HG03558 (cell line): ENCODE measurements at regions not wholly inside any gene's neighbourhood (a gene's known extent, or its start where the extent isn't known, plus 50 kb on each side); places are given as distances from the start of the nearest gene placed in this dataset.
"Not testable (repeated sequence)": the region's sequence is repeated elsewhere in the genome, so short reads cannot be mapped to it uniquely, and the experiment has no call there.

Source experiments
- ATAC-seq: cut with Tn5 transposase; IDR thresholded peaks from one replicate; pipeline ENCODE4 v1.9.1; 2021; ENCODE audit warnings: moderate number of reproducible peaks; ENCODE audit not compliant: unreplicated experiment; ENCODE audit errors: extremely low read depth

DNA sequence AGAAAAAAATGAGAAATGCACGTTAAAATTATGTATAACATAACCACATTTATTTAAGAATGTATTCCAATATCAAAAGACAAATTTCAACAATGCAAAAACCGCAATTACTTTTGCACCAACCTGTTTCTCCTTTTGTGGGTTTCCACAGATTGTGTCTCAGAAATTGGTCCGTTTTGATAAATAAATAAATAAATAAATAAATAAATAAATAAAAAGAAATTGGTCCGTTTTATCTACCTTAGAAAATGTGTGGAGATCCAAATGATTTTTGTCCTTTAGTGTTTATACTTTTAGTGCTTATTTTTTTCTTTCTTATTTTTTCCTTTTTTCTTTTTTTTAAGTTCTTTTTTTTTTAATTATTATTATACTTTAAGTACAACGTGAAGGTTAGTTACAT lies 1682.2 kb upstream of the TMEFF2 start:
- no peak for ATAC-seq

DNA sequence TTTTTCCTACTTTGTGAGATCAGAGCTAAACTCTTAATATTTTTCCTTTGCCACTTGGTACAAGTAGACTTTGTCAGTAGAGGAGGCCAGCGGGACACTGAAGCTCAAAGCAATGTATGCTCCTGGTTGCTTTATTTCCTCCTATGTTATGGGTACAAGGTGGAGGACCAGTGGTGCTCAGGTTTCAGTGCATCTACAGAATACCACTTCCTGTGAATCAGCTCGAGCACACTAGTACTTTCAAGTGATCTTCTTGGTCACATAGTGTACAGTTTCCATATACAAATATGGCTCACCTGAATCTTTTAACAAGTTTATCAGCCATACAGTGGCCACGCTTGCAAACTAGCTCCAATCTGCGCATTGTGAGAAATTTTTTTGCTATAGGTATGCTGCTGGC lies 1674.8 kb upstream of the TMEFF2 start:
- no peak for ATAC-seq

DNA sequence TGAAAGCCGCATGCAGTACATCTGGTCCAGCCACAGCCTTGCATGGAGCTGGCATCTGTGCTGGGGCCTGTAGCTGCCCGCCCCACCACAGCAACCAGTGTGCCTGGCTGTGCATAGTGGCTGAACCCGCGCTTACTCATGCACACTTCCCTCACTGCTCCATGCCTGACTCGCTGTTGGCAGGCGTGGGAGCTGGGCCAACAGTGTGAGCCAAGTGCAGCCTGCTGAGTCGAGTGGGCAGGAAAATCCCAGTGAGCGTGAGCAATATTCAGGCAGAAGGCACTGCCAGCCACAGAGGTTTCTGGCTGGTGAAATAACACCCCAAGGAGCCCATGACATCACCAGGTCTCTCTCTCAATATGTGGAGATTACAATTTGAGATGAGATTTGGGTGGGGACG lies 1674.1 kb upstream of the TMEFF2 start:
- no peak for ATAC-seq

DNA sequence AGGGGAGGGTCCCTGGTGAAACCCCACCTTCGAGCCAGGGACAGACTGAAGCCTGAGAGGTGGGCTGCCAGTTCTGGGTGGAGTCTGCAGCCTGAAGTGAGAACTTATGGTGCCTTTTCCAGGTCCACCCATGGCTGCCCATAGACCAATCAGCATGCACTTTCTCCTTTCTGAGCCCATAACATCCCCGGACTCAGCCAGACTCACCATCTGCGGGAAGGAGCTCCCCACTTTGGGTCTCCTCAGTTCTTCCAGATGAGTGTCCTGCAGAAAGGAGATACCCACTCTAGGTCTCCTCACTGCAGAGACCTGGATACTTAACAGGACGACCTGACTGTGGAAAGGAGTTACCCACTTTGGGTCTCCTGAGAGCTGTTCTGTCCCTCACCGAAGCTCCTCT lies 1673.4 kb upstream of the TMEFF2 start:
- ATAC-seq: no peak

DNA sequence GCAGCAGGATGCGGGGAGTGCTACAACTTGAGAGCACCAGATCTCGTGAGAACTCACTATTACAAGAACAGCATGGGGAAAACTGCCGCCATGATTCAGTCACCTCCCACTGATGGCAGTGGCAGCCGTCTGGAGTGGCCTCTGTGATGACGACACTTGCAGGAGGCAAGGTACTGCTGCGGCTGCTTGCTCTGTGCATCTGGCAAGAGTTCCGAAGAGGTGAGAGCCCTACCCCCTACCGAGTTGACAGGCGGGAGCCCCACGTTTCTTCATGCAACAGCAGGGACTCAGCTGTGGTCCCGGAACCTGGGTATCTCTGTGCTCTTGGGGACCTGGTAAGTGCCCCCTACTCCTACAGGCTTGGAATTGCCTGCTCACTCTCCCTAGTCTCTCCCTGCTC lies 1672.7 kb upstream of the TMEFF2 start:
- ATAC-seq: no peak

DNA sequence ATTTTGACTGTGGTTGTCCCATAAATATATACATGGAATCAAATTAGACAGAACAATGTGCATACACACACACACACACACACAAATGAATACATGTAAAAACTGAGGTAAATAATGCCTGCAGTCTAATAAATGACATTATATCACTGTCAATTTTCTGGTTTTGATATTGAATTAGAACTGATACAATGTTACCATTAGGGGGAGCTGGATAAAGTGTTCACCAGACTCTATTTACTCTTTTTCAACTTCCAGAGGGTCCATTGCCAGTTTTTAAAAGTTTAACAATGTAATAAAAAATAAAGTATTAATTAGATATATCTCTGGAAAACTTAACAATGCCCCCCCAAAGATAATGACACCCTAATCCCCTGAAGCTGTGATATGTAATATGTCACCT lies 1666.8 kb upstream of the TMEFF2 start:
- no peak for ATAC-seq

DNA sequence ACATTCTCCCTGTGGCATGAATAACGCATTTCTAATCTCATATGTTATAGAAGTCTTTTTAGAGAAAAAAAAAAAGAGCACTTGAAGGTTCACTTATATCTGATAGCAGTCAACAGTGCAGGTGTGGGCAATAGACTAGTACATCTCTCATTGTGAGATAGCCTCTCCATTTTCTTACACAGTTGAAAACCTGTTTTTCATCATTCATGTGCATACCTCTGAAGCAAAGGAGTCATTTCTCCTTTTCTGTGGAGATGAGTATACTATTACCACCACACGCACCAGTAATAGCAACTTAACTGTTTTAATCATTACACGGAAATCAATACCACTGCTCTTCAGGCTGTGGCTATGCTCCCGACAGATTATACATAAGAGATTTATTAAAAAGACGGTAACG lies 1653.3 kb upstream of the TMEFF2 start:
- no peak for ATAC-seq

DNA sequence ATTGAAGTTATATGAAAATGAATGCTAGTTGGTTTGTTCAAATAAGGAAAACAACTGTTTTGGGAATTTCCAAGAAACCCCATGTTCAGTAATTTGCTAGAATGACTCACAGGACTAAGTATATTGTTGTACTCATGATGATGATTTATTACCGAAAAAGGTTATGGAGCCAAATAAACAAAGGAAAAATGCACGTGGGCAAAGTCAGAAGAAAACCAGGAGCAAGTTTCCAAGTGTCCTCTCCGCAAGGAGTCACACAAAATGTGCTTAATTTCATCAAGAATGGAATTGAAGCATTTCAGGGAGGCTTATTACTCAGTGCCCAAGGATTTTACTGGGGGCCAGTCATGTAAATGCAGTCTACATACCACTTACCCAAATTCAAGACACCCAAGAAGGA lies 1652.4 kb upstream of the TMEFF2 start:
- ATAC-seq: no peak

DNA sequence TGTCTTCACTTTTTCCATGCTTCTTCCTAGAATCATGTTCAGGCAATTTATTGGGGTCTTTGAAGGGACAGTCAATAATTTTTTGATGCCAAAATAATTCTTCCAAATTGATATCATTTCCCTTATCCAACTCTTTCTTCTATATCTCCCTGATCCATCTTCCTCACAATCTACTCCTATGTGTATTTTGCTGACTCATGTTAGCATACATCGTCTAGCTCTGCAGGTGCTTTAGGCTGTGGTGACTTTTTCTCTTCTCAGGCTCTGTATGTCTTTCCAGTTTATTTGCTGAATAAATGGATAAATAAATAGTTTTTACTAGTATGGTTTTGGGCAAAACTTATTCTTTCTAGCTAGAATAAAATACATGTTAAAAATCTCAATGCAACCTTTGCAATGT lies 1650.9 kb upstream of the TMEFF2 start:
- ATAC-seq: no peak

DNA sequence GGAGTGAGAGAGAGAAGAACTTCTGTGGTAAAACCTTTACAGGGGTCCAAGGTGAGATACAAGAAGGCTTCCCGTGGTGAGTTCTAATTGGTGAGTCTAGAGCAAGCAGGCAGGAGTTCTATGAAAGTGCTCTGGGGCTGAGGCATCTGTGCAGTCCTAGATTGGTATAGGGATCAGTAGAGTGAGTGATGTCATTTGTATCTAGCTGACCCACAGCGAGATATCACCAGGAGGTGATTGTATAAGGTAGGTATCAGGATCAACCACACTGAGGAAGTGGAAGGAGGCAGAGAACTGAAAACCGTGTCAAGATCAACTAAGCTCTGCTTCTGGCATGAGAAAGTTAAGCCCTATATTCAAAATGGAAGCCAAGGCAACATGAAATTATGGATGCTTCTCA lies 1648.9 kb upstream of the TMEFF2 start:
- ATAC-seq: no peak

DNA sequence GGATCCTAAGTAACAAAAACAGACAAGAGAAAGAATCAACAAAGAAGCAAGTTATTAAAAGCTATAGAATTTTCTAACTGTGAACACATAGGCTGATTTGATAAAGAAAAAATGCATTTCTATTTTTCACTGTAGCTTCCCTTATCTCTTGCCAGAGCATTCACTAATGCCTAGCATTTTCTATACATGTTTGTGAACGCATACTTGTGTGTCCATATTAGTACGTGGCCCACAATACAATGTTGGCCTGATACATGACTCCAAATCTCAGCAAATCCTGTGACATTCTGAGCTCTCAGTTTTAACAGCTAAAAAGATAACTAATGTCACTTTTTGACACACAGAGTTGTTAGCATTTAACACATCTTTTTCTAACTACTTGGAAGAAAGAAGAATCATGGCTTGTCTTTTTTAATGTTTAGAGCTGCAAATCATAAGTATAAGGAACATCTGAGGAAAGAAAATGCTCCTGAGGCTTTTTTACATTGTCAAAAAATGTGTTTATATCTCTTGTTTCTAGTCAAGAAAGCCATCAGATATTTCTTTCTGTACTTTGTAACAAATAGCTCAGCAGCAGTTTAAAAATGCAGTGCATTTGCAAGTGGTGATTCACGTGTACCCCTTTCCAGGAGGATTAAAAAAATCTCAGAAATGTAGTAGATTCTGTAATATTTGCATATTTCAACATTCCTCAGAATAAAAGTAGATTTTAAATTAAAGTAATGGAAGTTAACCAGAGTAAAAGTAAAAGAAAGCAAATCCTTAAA lies 1646.8 kb upstream of the TMEFF2 start:
- no peak for ATAC-seq

DNA sequence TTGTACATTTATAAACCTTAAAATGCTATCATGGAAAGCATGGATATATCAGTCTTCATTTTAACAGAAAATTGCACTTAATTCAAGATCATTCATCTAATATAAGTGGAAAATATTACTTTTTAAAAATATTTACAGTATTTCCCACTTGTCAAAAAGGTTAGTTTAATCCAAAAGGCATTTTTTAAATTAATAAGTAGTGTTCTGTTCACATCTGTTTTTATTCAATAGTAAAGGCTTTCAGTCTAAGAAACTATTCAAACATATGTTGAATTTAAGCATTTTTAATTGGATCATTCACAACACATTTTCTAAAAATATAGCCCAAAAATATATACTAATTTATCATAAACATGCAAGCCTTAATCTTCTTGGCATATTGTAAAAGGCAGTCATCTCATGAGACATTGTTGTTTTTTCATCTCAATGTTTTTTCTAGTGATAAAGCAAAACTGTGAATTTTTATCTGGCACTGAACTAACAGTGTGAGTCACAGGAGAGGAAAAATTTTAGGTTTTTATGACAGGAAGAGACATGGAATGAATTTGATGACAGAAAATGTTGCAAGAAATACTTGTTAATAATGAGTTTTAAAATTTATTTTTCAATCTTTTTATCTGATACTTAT lies 1642.5 kb upstream of the TMEFF2 start:
- no peak for ATAC-seq

DNA sequence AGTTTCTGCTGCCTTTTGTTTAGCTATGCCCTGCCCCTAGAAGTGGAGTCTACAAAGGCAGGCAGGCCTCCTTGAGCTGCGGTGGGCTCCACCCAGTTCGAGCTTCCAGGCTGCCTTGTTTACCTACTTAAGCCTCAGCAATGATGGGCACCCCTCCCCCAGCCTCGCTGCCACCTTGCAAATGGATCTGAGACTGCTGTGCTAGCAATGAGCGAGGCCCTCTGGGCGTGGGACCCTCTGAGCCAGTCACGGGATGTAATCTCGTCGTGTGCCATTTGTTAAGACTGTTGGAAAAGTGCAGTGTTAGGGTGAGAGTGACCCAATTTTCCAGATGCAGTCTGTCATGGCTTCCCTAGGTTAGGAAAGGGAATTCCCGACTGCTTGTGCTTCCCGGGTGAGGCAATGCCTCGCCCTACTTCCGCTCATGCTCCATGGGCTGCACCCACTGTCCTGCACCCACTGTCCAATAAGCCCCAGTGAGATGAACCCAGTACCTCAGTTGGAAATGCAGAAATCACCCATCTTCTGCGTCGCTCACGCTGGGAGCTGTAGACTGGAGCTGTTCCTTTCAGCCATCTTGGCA lies 1641.8 kb upstream of the TMEFF2 start:
- ATAC-seq: not testable (repeated sequence)

DNA sequence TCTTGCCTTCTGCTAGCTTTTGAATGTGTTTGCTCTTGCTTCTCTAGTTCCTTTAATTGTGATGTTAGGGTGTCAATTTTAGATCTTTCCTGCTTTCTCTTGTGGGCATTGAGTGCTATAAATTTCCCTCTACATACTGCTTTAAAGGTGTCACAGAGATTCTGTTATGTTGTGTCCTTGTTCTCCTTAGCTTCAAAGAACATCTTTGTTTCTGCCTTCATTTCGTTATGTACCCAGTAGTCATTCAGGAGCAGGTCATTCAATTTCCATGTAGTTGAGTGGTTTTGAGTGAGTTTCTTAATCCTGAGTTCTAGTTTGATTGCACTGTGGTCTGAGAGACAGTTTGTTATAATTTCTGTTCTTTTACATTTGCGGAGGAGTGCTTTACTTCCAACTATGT lies 1639.2 kb upstream of the TMEFF2 start:
- not testable (repeated sequence) for ATAC-seq

DNA sequence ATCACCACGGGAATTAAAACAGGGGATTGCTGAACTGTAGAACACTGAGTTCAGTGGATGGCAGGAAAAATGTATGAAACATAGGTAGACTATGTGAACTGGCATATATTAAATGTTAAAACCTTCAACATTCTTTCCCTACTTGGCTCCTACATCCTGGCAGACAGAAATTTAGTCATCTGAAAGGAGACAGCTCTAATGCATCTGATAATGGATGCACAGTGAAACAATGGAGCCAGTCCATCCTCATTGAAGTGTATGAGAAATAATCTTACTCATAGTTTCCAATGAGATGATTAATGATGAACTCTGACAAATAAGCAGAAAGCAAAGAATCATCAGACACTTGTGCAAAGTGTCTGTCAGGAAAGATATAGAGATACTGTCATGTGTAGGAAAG lies 1629.7 kb upstream of the TMEFF2 start:
- no peak for ATAC-seq

DNA sequence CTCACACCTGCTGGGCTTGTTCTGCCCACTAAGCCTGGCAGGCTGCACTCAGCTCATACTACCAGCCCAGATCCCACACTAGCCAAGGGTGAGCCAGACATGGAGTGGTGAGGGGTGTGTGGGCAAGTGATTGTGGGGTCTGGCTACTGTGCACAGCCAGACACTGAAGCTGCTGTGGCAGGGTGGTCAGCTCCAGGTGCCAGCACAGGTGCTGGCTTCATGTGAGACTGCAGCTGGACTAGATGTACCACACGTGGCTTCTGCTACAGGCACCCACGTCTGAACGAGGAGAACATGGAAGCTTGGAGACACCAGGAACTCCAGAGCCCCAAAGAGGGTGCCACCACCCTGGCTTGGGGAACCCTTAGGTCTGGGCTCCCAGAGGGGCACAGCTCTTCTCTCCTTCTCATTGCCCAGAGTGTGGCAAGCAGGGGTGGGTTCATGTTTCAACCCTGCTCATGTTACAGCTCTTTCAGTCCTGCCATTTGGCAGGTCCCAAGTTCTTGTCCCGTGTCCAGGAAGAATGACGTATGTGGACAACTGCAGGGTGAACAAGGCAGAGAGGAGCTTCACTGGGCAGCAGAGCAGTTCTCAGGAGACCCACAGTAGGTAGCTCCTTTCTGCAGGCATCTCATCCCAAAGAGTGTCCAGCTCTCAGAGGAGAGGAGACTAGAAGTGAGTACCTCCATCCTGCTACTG lies 1624.2 kb upstream of the TMEFF2 start:
- ATAC-seq: no peak

DNA sequence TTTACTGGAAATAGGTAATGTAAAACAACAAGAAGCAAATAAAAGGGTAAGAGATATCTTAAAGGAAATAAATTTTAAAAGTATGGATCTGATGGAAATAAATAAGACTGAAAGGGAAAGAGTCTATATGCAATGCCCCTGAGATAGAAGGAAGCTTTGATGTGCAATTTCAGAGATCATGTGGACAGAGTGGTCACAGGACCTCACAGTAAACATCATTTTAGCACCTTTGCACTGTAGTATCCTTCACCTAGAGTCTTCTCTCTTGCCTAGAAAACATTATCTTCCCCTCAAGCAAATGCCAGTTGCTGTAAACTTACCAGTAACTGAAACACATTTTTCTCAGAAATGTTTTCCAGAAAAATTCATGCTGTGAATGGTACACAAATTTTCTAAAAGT lies 1621.3 kb upstream of the TMEFF2 start:
- no peak for ATAC-seq

DNA sequence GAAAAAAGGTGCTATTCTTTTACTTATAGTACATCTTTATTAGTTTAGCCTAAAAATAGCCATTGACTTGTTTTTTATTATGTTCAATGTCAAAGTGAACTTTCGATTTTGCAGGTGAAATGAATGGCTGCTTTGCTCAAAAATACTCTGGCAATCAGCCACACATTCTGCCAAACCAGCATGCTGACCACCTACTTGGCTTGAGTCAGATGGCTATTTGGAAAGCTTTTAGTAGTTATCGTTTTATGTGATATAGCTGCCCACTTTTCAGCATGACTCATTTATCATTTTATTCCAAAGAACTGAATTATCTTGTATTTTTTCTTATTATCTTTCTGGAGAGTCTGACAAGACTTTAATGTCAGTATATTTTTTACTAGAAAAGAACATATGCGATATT lies 1615.8 kb upstream of the TMEFF2 start:
- ATAC-seq: no peak

DNA sequence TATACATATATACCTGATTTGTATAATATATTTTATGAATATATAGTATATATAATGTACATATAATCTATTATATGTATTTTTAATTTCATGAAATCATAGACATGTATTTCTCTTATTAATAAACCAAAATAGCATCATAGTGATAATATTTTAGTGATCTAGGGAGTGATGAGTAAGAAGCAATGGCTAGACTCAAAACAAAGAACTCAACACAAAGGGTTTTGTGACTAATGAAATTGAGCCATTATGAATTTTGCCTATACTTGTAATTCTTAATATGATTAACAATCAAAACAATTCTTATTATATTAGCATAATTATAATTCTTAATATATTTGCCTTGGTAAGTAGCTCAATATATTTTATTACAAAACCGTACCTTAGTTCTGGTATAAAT lies 1614.1 kb upstream of the TMEFF2 start:
- ATAC-seq: no peak

DNA sequence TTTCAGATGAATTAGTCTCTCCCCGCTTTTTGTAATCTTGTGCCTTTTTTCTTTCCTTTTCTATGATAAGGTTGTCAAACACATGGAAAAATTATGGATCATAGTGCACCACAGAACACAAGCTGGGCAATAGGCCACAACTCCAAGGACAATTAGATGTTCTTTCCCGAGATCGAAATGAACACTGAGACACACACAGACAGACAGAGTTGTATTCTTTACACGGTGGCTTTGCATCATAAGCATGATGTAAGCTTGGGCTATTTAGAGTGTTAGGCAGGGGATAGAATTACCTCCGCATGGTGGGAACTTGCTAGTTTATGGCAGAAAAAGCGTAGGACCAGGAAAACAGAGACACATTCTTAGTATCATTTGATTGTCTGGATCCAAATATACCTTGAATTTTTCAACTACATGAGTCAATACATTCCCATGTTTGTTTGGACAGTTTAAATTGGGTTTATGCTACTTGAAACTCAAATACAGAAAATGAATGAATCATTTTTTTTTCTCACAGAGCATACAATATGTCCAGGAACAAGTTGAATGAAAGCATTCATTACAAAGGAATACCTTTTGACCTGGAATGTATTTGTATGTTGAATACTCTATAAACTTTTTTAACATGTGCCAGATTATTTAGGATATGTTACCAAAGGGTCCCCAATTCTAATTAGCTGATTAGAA lies 1611.5 kb upstream of the TMEFF2 start:
- ATAC-seq: no peak

DNA sequence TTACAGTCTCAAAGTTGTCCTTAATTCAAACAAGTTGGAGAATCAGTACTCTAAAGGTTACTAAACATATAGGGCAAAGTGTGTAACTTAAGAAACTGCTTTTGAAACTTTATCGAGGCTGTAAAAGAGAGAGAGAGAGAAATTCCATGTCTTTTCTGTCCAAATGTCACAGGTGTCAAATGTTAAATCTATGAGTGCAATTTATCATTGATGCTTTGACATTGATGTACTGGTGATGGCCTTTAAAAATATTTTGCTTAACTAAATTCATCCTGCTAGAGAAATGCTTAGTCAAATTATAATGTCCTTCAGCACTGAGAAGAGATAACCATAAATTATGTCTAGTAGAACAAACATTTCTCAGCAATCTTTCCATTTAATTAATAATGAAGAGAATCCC lies 1602.1 kb upstream of the TMEFF2 start:
- ATAC-seq: no peak
